ENCODE measurements at regions not wholly inside any gene's neighbourhood (a gene's known extent, or its start where the extent isn't known, plus 50 kb on each side); places are given as distances from the start of the nearest gene placed in this dataset.

DNA sequence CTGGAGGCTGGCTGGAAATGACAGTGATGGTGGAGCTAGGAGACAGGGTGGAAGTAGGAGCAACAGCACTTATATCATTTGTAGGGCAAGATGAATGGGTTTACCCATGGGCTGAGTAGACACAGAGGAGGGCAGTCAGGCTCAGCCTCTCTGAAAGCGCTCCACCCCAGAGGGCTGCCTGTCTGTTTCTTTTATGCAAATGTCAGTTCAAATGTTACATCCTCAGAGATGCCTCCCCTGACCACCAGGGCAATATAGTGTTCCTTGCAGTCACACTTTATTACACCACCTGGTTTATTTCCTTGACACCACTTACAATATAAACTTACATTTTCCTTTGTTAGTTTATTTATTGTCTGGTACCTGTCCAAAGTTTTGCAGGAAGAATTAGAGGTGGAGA lies 159.5 kb upstream of the IL12B start:
- TF ChIP-seq SIN3A (IDR thresholded peaks at IDR 0.05; ENCODE audit: borderline replicate concordance, insufficient read depth, low read length) (no peak), POLR2AphosphoS5 (IDR thresholded peaks at IDR 0.05; ENCODE audit: low read depth, low read length) (no peak), TAF1 (IDR thresholded peaks at IDR 0.05; ENCODE audit: borderline replicate concordance, insufficient read depth, low read length) (no peak)
- TF ChIP-seq, protein P1, sequence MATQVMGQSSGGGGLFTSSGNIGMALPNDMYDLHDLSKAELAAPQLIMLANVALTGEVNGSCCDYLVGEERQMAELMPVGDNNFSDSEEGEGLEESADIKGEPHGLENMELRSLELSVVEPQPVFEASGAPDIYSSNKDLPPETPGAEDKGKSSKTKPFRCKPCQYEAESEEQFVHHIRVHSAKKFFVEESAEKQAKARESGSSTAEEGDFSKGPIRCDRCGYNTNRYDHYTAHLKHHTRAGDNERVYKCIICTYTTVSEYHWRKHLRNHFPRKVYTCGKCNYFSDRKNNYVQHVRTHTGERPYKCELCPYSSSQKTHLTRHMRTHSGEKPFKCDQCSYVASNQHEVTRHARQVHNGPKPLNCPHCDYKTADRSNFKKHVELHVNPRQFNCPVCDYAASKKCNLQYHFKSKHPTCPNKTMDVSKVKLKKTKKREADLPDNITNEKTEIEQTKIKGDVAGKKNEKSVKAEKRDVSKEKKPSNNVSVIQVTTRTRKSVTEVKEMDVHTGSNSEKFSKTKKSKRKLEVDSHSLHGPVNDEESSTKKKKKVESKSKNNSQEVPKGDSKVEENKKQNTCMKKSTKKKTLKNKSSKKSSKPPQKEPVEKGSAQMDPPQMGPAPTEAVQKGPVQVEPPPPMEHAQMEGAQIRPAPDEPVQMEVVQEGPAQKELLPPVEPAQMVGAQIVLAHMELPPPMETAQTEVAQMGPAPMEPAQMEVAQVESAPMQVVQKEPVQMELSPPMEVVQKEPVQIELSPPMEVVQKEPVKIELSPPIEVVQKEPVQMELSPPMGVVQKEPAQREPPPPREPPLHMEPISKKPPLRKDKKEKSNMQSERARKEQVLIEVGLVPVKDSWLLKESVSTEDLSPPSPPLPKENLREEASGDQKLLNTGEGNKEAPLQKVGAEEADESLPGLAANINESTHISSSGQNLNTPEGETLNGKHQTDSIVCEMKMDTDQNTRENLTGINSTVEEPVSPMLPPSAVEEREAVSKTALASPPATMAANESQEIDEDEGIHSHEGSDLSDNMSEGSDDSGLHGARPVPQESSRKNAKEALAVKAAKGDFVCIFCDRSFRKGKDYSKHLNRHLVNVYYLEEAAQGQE (IDR thresholded peaks at IDR 0.05; ENCODE audit: insufficient read depth in 1 of 2, low read depth in 2 of 2, low read length in 2 of 2) = no peak
